ENCODE measurements at regions not wholly inside any gene's neighbourhood (a gene's known extent, or its start where the extent isn't known, plus 50 kb on each side); places are given as distances from the start of the nearest gene placed in this dataset.

GRCh38 chr14:29123017-29123416 lies 356.4 kb downstream of the FOXG1 start:
- Histone ChIP-seq H3K9me3 (no peaks in the 10 kb centered on the region), H3K36me3 (no peaks in the 10 kb centered on the region), H3K4me1 (ENCODE audit: insufficient read depth) (no peaks in the 10 kb centered on the region), H3K27ac (no peak overlapping the region), H3K27me3 (no peaks in the 10 kb centered on the region), H3K4me3 (no peak overlapping the region)
- DNase-seq = no peak
- 76 to 81% (median 80%) methylated on average over 1 of the region's 1 CpG for WGBS, 3 donors
- no peak for TF ChIP-seq CTCF (IDR thresholded peaks at IDR 0.05)
- no peak for TF ChIP-seq EP300 (IDR thresholded peaks at IDR 0.05)
- TF ChIP-seq POLR2A (IDR thresholded peaks at IDR 0.05) = no peak
- intact Hi-C loops (cut with DNase I) = no loop called here

GRCh38 chr14:29126361-29126760 lies 359.8 kb downstream of the FOXG1 start:
- H3K27me3 ChIP-seq = no peaks in the 10 kb centered on the region
- WGBS, 3 donors = 74 to 85% (median 75%) methylated on average over 4 of the region's 4 CpGs
- H3K4me1 ChIP-seq (ENCODE audit: insufficient read depth) = no peaks in the 10 kb centered on the region
- intact Hi-C loops (cut with DNase I) = no loop called here
- no peak overlapping the region for H3K4me3 ChIP-seq
- H3K9me3 ChIP-seq = no peaks in the 10 kb centered on the region
- no peaks in the 10 kb centered on the region for H3K36me3 ChIP-seq
- TF ChIP-seq POLR2A (IDR thresholded peaks at IDR 0.05) (no peak), EP300 (IDR thresholded peaks at IDR 0.05) (no peak), CTCF (IDR thresholded peaks at IDR 0.05) (no peak)
- H3K27ac ChIP-seq = no peak overlapping the region
- DNase-seq = no peak

- Histone ChIP-seq H3K27ac (no peak overlapping the region), H3K4me3 (no peak overlapping the region), H3K36me3 (no peaks in the 10 kb centered on the region), H3K9me3 (no peaks in the 10 kb centered on the region), H3K4me1 (ENCODE audit: insufficient read depth) (no peaks in the 10 kb centered on the region), H3K27me3 (no peaks in the 10 kb centered on the region)
- intact Hi-C loops (cut with DNase I) = no loop called here
- no peak for DNase-seq
- TF ChIP-seq CTCF (IDR thresholded peaks at IDR 0.05) (no peak), POLR2A (IDR thresholded peaks at IDR 0.05) (no peak), EP300 (IDR thresholded peaks at IDR 0.05) (no peak)
- 32 to 54% (median 35%) methylated on average over 2 of the region's 2 CpGs for WGBS, 3 donors
Observed at GRCh38 chr14:29126865-29127264, 360.3 kb downstream of the FOXG1 start.

- Histone ChIP-seq H3K36me3 (no peaks in the 10 kb centered on the region), H3K9me3 (no peaks in the 10 kb centered on the region), H3K27ac (no peak overlapping the region), H3K4me3 (no peak overlapping the region), H3K4me1 (ENCODE audit: insufficient read depth) (no peaks in the 10 kb centered on the region), H3K27me3 (no peaks in the 10 kb centered on the region)
- 66 to 83% (median 78%) methylated on average over 3 of the region's 3 CpGs for WGBS, 3 donors
- no peak for TF ChIP-seq EP300 (IDR thresholded peaks at IDR 0.05)
- no peak for TF ChIP-seq CTCF (IDR thresholded peaks at IDR 0.05)
- no peak for TF ChIP-seq POLR2A (IDR thresholded peaks at IDR 0.05)
- intact Hi-C loops (cut with DNase I) = no loop called here
- DNase-seq = no peak
Observed at GRCh38 chr14:29140016-29140415, 373.4 kb downstream of the FOXG1 start.

GRCh38 chr14:29144621-29145020 lies 378.0 kb downstream of the FOXG1 start:
- Histone ChIP-seq H3K36me3 (no peaks in the 10 kb centered on the region), H3K4me3 (no peak overlapping the region), H3K27ac (no peak overlapping the region), H3K9me3 (no peaks in the 10 kb centered on the region), H3K4me1 (ENCODE audit: insufficient read depth) (no peaks in the 10 kb centered on the region), H3K27me3 (no peaks in the 10 kb centered on the region)
- DNase-seq = no peak
- TF ChIP-seq POLR2A (IDR thresholded peaks at IDR 0.05) = no peak
- intact Hi-C loops (cut with DNase I) = no loop called here
- WGBS, 3 donors = 5 to 9% (median 6%) methylated on average over 2 of the region's 2 CpGs
